ENCODE measurements at regions not wholly inside any gene's neighbourhood (a gene's known extent, or its start where the extent isn't known, plus 50 kb on each side); places are given as distances from the start of the nearest gene placed in this dataset.

GRCh38 chr17:52686140-52686539, 527.6 kb upstream of the CA10 start:
- TF ChIP-seq CTCF (IDR thresholded peaks at IDR 0.05) (no peak), POLR2A (IDR thresholded peaks at IDR 0.05) (no peak)

All from esophagus squamous epithelium (tissue), 4 donors.